ENCODE measurements at regions not wholly inside any gene's neighbourhood (a gene's known extent, or its start where the extent isn't known, plus 50 kb on each side); places are given as distances from the start of the nearest gene placed in this dataset.
A peak's percentile ranks its signal among the peaks of the same experiment; 100 is the strongest.

- no peaks in the 10 kb centered on the region for H3K36me3 Mint-ChIP-seq (ENCODE audit: low read depth)
- no peaks in the 10 kb centered on the region for H3K9me3 Mint-ChIP-seq
- no peak overlapping the region for H3K27ac Mint-ChIP-seq
- no peak for TF ChIP-seq CTCF (IDR thresholded peaks at IDR 0.05; ENCODE audit: unreplicated experiment in 3 of 3)
- H3K4me1 Mint-ChIP-seq, result peaks cover 12% of the 10 kb centered on the region
- H3K4me3 Mint-ChIP-seq, result no peak overlapping the region
- no peaks in the 10 kb centered on the region for H3K27me3 Mint-ChIP-seq (ENCODE audit: low read depth)
Measured at GRCh38 chr2:226673314-226673723, 126.3 kb downstream of the IRS1 start.

GRCh38 chr2:226671141-226671676 lies 128.4 kb downstream of the IRS1 start:
- no peaks in the 10 kb centered on the region for H3K27me3 Mint-ChIP-seq (ENCODE audit: low read depth)
- H3K27ac Mint-ChIP-seq, result peak overlapping the region in 1 of 3 experiments; percentile 13
- H3K36me3 Mint-ChIP-seq (ENCODE audit: low read depth), result no peaks in the 10 kb centered on the region
- H3K4me1 Mint-ChIP-seq, result peaks cover 12% of the 10 kb centered on the region
- no peak overlapping the region for H3K4me3 Mint-ChIP-seq
- TF ChIP-seq CTCF (IDR thresholded peaks at IDR 0.05; ENCODE audit: unreplicated experiment in 3 of 3), result no peak
- H3K9me3 Mint-ChIP-seq, result no peaks in the 10 kb centered on the region

- Mint-ChIP-seq H3K27ac (no peak overlapping the region), H3K27me3 (ENCODE audit: low read depth) (no peaks in the 10 kb centered on the region), H3K4me1 (peaks cover 12% of the 10 kb centered on the region), H3K9me3 (no peaks in the 10 kb centered on the region), H3K36me3 (ENCODE audit: low read depth) (no peaks in the 10 kb centered on the region), H3K4me3 (no peak overlapping the region)
- TF ChIP-seq CTCF (IDR thresholded peaks at IDR 0.05; ENCODE audit: unreplicated experiment in 3 of 3), result no peak
Measured at GRCh38 chr2:226669905-226670304, 129.7 kb downstream of the IRS1 start.

GRCh38 chr2:226669249-226669648 lies 130.4 kb downstream of the IRS1 start:
- TF ChIP-seq CTCF (IDR thresholded peaks at IDR 0.05; ENCODE audit: unreplicated experiment in 3 of 3), result no peak
- H3K4me3 Mint-ChIP-seq, result no peak overlapping the region
- H3K36me3 Mint-ChIP-seq (ENCODE audit: low read depth), result no peaks in the 10 kb centered on the region
- H3K9me3 Mint-ChIP-seq, result no peaks in the 10 kb centered on the region
- peaks cover 12% of the 10 kb centered on the region for H3K4me1 Mint-ChIP-seq
- H3K27ac Mint-ChIP-seq, result no peak overlapping the region
- H3K27me3 Mint-ChIP-seq (ENCODE audit: low read depth), result no peaks in the 10 kb centered on the region

GRCh38 chr2:226667736-226668135 lies 131.9 kb downstream of the IRS1 start:
- Mint-ChIP-seq H3K27ac (no peak overlapping the region), H3K4me3 (no peak overlapping the region), H3K9me3 (no peaks in the 10 kb centered on the region), H3K36me3 (ENCODE audit: low read depth) (no peaks in the 10 kb centered on the region), H3K4me1 (peaks cover 11% of the 10 kb centered on the region), H3K27me3 (ENCODE audit: low read depth) (no peaks in the 10 kb centered on the region)
- no peak for TF ChIP-seq CTCF (IDR thresholded peaks at IDR 0.05; ENCODE audit: unreplicated experiment in 3 of 3)

GRCh38 chr2:226665306-226665831 lies 134.3 kb downstream of the IRS1 start:
- Mint-ChIP-seq H3K4me3 (no peak overlapping the region), H3K36me3 (ENCODE audit: low read depth) (no peaks in the 10 kb centered on the region), H3K9me3 (no peaks in the 10 kb centered on the region), H3K4me1 (peaks cover 21% of the 10 kb centered on the region), H3K27ac (no peak overlapping the region), H3K27me3 (ENCODE audit: low read depth) (no peaks in the 10 kb centered on the region)
- TF ChIP-seq CTCF (IDR thresholded peaks at IDR 0.05; ENCODE audit: unreplicated experiment in 3 of 3), result no peak

All from nephron (organoid).